ENCODE measurements at regions not wholly inside any gene's neighbourhood (a gene's known extent, or its start where the extent isn't known, plus 50 kb on each side); places are given as distances from the start of the nearest gene placed in this dataset.

DNA sequence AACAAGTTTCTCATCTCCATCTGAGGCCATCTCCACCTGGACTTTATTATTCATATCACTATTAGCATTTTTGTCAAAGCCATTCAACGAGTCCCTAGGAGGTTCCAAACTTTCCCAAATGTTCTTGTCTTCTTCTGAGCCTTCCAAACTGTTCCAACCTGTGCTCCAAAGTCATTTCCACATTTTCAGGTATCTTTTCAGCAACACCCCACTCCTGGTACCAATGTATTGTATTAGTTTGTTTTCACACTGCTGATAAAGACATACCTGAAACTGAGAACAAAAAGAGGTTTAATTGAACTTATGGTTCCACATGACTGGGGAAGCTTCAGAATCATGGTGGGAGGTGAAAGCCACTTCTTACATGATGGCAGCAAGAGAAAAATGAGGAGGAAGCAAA is 385.4 kb upstream of the GATB start:
- CTCF ChIA-PET = no interaction called here
- POLR2A ChIA-PET = no interaction called here
- H3K36me3 ChIP-seq (ENCODE audit: control insufficient read depth in 2 of 2, insufficient read depth in 1 of 2, low read length in 2 of 2) = no peaks in the 10 kb centered on the region

DNA sequence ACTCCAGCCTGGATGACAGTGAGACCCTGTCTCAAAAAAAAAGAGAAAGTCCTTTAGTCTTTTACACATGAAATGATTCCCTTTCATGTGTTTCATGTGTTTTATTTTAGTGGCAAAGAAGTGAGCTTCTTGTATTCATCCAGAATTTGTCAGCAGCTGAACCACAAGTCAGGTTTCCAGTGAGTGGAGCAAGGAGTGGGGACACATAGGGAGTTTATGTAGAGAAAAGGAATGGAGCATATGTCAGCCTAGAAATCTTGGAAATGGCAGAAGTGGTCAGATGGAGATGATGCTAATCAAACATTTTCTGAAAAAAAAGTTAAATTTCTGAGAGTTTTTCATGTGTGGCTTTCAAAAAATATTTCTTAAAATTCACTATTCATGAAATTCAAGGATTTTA is 383.0 kb upstream of the GATB start:
- TF ChIP-seq SCRT1 (tag by site-specific recombination; IDR thresholded peaks at IDR 0.05; ENCODE audit: borderline replicate concordance) = no peak
- Histone ChIP-seq H3K4me1 (ENCODE audit: control insufficient read depth, insufficient read depth, low read length) (no peaks in the 10 kb centered on the region), H3K36me3 (ENCODE audit: control insufficient read depth in 2 of 2, insufficient read depth in 1 of 2, low read length in 2 of 2) (no peaks in the 10 kb centered on the region), H3K9me3 (ENCODE audit: control insufficient read depth, insufficient read depth, low read depth, low read length) (no peaks in the 10 kb centered on the region), H3K4me3 (ENCODE audit: low read depth, low read length) (no peak overlapping the region), H3K27ac (ENCODE audit: extremely low read depth, low read depth, low read length) (no peak overlapping the region)
- ChIA-PET CTCF (no interaction called here), POLR2A (no interaction called here)

More for the DNA sequence above, 385.4 kb upstream of the GATB start:
- Histone ChIP-seq H3K27ac (ENCODE audit: extremely low read depth, low read depth, low read length) (no peak overlapping the region), H3K4me3 (ENCODE audit: low read depth, low read length) (no peak overlapping the region), H3K9me3 (ENCODE audit: control insufficient read depth, insufficient read depth, low read depth, low read length) (no peaks in the 10 kb centered on the region), H3K4me1 (ENCODE audit: control insufficient read depth, insufficient read depth, low read length) (no peaks in the 10 kb centered on the region)
- TF ChIP-seq ZNF707 (tag by site-specific recombination; IDR thresholded peaks at IDR 0.05) (peak; percentile 91), ZNF670 (tag by site-specific recombination; IDR thresholded peaks at IDR 0.05; ENCODE audit: low read depth) (no peak)

DNA sequence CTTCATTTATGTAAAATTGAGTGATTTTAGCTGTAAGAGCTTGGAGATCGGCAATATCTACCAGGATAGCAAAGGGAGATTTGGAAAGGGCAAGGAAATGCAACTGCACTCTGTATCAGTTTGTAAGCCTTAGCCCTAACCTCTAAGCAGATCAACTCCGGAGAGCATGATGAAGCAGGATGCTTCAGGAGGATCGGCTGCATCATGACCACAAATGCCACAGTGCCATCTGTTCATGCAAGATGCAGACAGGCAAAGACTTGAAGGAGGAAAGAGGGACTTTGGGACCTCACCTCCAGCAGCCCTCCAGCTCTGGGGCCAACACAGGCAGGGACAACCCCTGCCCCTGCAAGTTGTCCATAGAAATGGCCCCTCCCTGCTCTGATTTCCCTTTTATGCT is 377.6 kb upstream of the GATB start:
- ChIA-PET CTCF (interaction anchor here (0.6 kb wide), 1 partner anchor 39 kb away, joined by 3 read pairs; no protein-coding TSS in a partner anchor), POLR2A (no interaction called here)
- H3K4me3 ChIP-seq (ENCODE audit: low read depth, low read length) = no peak overlapping the region

GRCh38 chr4:152132776-152133175 is 372.0 kb upstream of the GATB start:
- Histone ChIP-seq H3K36me3 (ENCODE audit: control insufficient read depth in 2 of 2, insufficient read depth in 1 of 2, low read length in 2 of 2) (no peaks in the 10 kb centered on the region), H3K27ac (ENCODE audit: extremely low read depth, low read depth, low read length) (no peak overlapping the region), H3K9me3 (ENCODE audit: control insufficient read depth, insufficient read depth, low read depth, low read length) (no peaks in the 10 kb centered on the region), H3K4me1 (ENCODE audit: control insufficient read depth, insufficient read depth, low read length) (no peaks in the 10 kb centered on the region), H3K4me3 (ENCODE audit: low read depth, low read length) (no peak overlapping the region)
- POLR2A ChIA-PET = no interaction called here
- CTCF ChIA-PET = no interaction called here
- TF ChIP-seq ZNF660 (tag by site-specific recombination; IDR thresholded peaks at IDR 0.05) = no peak
- TF ChIP-seq, protein P1, sequence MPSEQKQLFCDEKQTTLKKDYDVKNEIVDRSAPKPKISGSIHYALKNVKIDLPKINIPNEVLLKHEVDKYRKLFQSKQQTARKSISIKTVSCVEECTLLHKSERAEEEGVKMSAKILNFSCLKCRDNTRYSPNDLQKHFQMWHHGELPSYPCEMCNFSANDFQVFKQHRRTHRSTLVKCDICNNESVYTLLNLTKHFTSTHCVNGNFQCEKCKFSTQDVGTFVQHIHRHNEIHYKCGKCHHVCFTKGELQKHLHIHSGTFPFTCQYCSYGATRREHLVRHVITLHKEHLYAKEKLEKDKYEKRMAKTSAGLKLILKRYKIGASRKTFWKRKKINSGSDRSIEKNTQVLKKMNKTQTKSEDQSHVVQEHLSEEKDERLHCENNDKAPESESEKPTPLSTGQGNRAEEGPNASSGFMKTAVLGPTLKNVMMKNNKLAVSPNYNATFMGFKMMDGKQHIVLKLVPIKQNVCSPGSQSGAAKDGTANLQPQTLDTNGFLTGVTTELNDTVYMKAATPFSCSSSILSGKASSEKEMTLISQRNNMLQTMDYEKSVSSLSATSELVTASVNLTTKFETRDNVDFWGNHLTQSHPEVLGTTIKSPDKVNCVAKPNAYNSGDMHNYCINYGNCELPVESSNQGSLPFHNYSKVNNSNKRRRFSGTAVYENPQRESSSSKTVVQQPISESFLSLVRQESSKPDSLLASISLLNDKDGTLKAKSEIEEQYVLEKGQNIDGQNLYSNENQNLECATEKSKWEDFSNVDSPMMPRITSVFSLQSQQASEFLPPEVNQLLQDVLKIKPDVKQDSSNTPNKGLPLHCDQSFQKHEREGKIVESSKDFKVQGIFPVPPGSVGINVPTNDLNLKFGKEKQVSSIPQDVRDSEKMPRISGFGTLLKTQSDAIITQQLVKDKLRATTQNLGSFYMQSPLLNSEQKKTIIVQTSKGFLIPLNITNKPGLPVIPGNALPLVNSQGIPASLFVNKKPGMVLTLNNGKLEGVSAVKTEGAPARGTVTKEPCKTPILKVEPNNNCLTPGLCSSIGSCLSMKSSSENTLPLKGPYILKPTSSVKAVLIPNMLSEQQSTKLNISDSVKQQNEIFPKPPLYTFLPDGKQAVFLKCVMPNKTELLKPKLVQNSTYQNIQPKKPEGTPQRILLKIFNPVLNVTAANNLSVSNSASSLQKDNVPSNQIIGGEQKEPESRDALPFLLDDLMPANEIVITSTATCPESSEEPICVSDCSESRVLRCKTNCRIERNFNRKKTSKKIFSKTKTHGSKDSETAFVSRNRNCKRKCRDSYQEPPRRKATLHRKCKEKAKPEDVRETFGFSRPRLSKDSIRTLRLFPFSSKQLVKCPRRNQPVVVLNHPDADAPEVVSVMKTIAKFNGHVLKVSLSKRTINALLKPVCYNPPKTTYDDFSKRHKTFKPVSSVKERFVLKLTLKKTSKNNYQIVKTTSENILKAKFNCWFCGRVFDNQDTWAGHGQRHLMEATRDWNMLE (tag by site-specific recombination; conservative IDR thresholded peaks at IDR 0.05; ENCODE audit: low read depth) = no peak
- no peak for TF ChIP-seq ZBTB8A (tag by site-specific recombination; IDR thresholded peaks at IDR 0.05)
- TF ChIP-seq ZNF350 (tag by site-specific recombination; IDR thresholded peaks at IDR 0.05) = no peak
- no peak for TF ChIP-seq ZNF266 (tag by site-specific recombination; IDR thresholded peaks at IDR 0.05; ENCODE audit: low read depth)
- TF ChIP-seq ZNF664 (tag by site-specific recombination; IDR thresholded peaks at IDR 0.05) = no peak
- TF ChIP-seq, protein P2, sequence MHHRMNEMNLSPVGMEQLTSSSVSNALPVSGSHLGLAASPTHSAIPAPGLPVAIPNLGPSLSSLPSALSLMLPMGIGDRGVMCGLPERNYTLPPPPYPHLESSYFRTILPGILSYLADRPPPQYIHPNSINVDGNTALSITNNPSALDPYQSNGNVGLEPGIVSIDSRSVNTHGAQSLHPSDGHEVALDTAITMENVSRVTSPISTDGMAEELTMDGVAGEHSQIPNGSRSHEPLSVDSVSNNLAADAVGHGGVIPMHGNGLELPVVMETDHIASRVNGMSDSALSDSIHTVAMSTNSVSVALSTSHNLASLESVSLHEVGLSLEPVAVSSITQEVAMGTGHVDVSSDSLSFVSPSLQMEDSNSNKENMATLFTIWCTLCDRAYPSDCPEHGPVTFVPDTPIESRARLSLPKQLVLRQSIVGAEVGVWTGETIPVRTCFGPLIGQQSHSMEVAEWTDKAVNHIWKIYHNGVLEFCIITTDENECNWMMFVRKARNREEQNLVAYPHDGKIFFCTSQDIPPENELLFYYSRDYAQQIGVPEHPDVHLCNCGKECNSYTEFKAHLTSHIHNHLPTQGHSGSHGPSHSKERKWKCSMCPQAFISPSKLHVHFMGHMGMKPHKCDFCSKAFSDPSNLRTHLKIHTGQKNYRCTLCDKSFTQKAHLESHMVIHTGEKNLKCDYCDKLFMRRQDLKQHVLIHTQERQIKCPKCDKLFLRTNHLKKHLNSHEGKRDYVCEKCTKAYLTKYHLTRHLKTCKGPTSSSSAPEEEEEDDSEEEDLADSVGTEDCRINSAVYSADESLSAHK (tag by site-specific recombination; IDR thresholded peaks at IDR 0.05) = no peak
- no peak for TF ChIP-seq ZNF510 (tag by site-specific recombination; IDR thresholded peaks at IDR 0.05; ENCODE audit: insufficient replicate concordance)
- TF ChIP-seq ZNF426 (tag by site-specific recombination; IDR thresholded peaks at IDR 0.05) = no peak
- TF ChIP-seq ZNF610 (tag by site-specific recombination; IDR thresholded peaks at IDR 0.05; ENCODE audit: borderline replicate concordance) = no peak
- TF ChIP-seq ZNF677 (tag by site-specific recombination; IDR thresholded peaks at IDR 0.05) = no peak
- no peak for TF ChIP-seq ZNF791 (tag by site-specific recombination; IDR thresholded peaks at IDR 0.05)
- TF ChIP-seq KLF7 (tag by site-specific recombination; IDR thresholded peaks at IDR 0.05; ENCODE audit: borderline replicate concordance) = no peak
- no peak for TF ChIP-seq ZBTB48 (tag by site-specific recombination; IDR thresholded peaks at IDR 0.05)

More for the DNA sequence above, 377.6 kb upstream of the GATB start:
- Histone ChIP-seq H3K27ac (ENCODE audit: extremely low read depth, low read depth, low read length) (no peak overlapping the region), H3K36me3 (ENCODE audit: control insufficient read depth in 2 of 2, insufficient read depth in 1 of 2, low read length in 2 of 2) (no peaks in the 10 kb centered on the region), H3K9me3 (ENCODE audit: control insufficient read depth, insufficient read depth, low read depth, low read length) (no peaks in the 10 kb centered on the region), H3K4me1 (ENCODE audit: control insufficient read depth, insufficient read depth, low read length) (no peaks in the 10 kb centered on the region)
- TF ChIP-seq EGR2 (tag by site-specific recombination; IDR thresholded peaks at IDR 0.05; ENCODE audit: low read depth) (no peak), ZNF112 (tag by site-specific recombination; IDR thresholded peaks at IDR 0.05) (no peak), WT1 (tag by site-specific recombination; IDR thresholded peaks at IDR 0.05) (no peak)
- TF ChIP-seq, protein P3, sequence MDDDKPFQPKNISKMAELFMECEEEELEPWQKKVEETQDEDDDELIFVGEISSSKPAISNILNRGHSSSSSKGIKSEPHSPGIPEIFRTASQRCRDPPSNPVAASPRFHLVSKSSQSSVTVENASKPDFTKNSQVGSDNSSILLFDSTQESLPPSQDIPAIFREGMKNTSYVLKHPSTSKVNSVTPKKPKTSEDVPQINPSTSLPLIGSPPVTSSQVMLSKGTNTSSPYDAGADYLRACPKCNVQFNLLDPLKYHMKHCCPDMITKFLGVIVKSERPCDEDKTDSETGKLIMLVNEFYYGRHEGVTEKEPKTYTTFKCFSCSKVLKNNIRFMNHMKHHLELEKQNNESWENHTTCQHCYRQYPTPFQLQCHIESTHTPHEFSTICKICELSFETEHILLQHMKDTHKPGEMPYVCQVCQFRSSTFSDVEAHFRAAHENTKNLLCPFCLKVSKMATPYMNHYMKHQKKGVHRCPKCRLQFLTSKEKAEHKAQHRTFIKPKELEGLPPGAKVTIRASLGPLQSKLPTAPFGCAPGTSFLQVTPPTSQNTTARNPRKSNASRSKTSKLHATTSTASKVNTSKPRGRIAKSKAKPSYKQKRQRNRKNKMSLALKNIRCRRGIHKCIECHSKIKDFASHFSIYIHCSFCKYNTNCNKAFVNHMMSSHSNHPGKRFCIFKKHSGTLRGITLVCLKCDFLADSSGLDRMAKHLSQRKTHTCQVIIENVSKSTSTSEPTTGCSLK (tag by site-specific recombination; IDR thresholded peaks at IDR 0.05) = no peak
